Panc1 (cell line): ENCODE measurements at regions not wholly inside any gene's neighbourhood (a gene's known extent, or its start where the extent isn't known, plus 50 kb on each side); places are given as distances from the start of the nearest gene placed in this dataset.

Experiments used
- CTCF ChIP-seq: fragments of 450-650 bp; IDR thresholded peaks from 2 replicates; pipeline ENCODE4 v1.5.1; 2017; ENCODE audit warnings: mild to moderate bottlenecking
- POLR2AphosphoS5 ChIP-seq: IDR thresholded peaks from 2 replicates; pipeline ENCODE4 v1.6.1; 2012; ENCODE audit warnings: mild to moderate bottlenecking, low read depth, low read length, moderate library complexity
- TCF7L2 ChIP-seq: IDR thresholded peaks from 2 replicates; pipeline ENCODE4 v1.6.1; 2011; ENCODE audit warnings: mild to moderate bottlenecking, low read depth, low read length, inconsistent platforms

- TF ChIP-seq CTCF (no peak), TCF7L2 (no peak), POLR2AphosphoS5 (no peak)
Observed at GRCh38 chr6:92275150-92275549, 1144.2 kb downstream of the EPHA7 start.
